Common myeloid progenitor, CD34-positive (primary cell): ENCODE measurements at regions not wholly inside any gene's neighbourhood (a gene's known extent, or its start where the extent isn't known, plus 50 kb on each side); places are given as distances from the start of the nearest gene placed in this dataset.
A peak's percentile ranks its signal among the peaks of the same experiment; 100 is the strongest.
"Not testable (repeated sequence)": the region's sequence is repeated elsewhere in the genome, so short reads cannot be mapped to it uniquely, and the experiment has no call there.

ENCODE experiments used
- CTCF ChIA-PET: fragments of 350-600 bp; sonication (Branson Sonifier 250); formaldehyde crosslinking; loops from one replicate; lab custom pipeline; 2021; ENCODE audit warnings: antibody characterized with exemption; lab: Charles Lee
- POLR2A ChIA-PET: fragments of 350-600 bp; sonication (Branson Sonifier 250); formaldehyde crosslinking; loops from one replicate; lab custom pipeline; 2021; ENCODE audit warnings: antibody characterized with exemption; lab: Charles Lee
- DNase-seq, 3 donors: peaks; one replicate each; pipeline versions ENCODE4 v3.0.0 to v3.0.0-alpha.2; 2013
- H3K27ac ChIP-seq, 2 experiments: 1 replicate in 1 of 2; 2 replicates in 1 of 2; pipeline ENCODE4 v1.7.0; 2013; ENCODE audit warnings: inconsistent platforms in 2 of 2, low read length in 2 of 2, mild to moderate bottlenecking in 2 of 2, low read depth in 1 of 2, moderate library complexity in 1 of 2; ENCODE audit not compliant: severe bottlenecking in 2 of 2, insufficient read depth in 1 of 2, poor library complexity in 1 of 2
- H3K27me3 ChIP-seq, 5 experiments: replicated peaks in 2 of 5; 1 replicate in 3 of 5; 2 replicates in 2 of 5; pipeline versions ENCODE4 v1.6.1 to v1.7.0; 2013; ENCODE audit warnings: low read length in 4 of 5, mild to moderate bottlenecking in 2 of 5, moderate library complexity in 2 of 5, inconsistent platforms in 1 of 5; ENCODE audit not compliant: insufficient read depth in 5 of 5, control insufficient read depth in 4 of 5
- H3K36me3 ChIP-seq, 4 experiments: 1 replicate in 2 of 4; 2 replicates in 2 of 4; pipeline versions ENCODE4 v1.6.1 to v1.7.0; 2013; ENCODE audit warnings: low read length in 3 of 4, control low read depth in 1 of 4, mild to moderate bottlenecking in 1 of 4; ENCODE audit not compliant: control insufficient read depth in 4 of 4, insufficient read depth in 4 of 4
- H3K4me1 ChIP-seq, 4 experiments: 1 replicate in 3 of 4; 2 replicates in 1 of 4; pipeline versions ENCODE4 v1.6.1 to v1.7.1; 2013; ENCODE audit warnings: low read length in 3 of 4, mild to moderate bottlenecking in 3 of 4, control low read depth in 1 of 4, inconsistent platforms in 1 of 4, moderate library complexity in 1 of 4; ENCODE audit not compliant: control insufficient read depth in 4 of 4, insufficient read depth in 4 of 4; ENCODE audit errors: control extremely low read depth in 1 of 4
- H3K4me3 ChIP-seq, 7 experiments: 1 replicate in 4 of 7; 2 replicates in 3 of 7; pipeline versions ENCODE4 v1.5.1 to v1.7.0; 2013; ENCODE audit warnings: mild to moderate bottlenecking in 7 of 7, low read length in 6 of 7, moderate library complexity in 6 of 7, inconsistent platforms in 2 of 7, low read depth in 2 of 7, control low read depth in 1 of 7; ENCODE audit not compliant: insufficient read depth in 4 of 7, control insufficient read depth in 1 of 7; ENCODE audit errors: extremely low read depth in 1 of 7
- H3K9me3 ChIP-seq, 5 experiments: 1 replicate in 4 of 5; 2 replicates in 1 of 5; pipeline versions ENCODE4 v1.6.1 to v1.7.1; 2013; ENCODE audit warnings: low read length in 4 of 5, mild to moderate bottlenecking in 2 of 5, inconsistent platforms in 1 of 5, low read depth in 1 of 5, moderate library complexity in 1 of 5; ENCODE audit not compliant: control insufficient read depth in 4 of 5, insufficient read depth in 2 of 5; ENCODE audit errors: control extremely low read depth in 1 of 5
- WGBS: methylation state at CpG from one replicate; pipeline ENCODE4 v1.1.5; 2013; ENCODE audit not compliant: insufficient coverage; 5-methylcytosine and 5-hydroxymethylcytosine counted together

- CTCF ChIA-PET: no interaction called here
- Histone ChIP-seq H3K27ac (no peak overlapping the region), H3K36me3 (no peaks in the 10 kb centered on the region), H3K4me1 (peaks cover 0 to 2% (median 2%) of the 10 kb centered on the region in 4 experiments), H3K27me3 (no peaks in the 10 kb centered on the region), H3K4me3 (no peak overlapping the region), H3K9me3 (peaks cover 0 to 3% (median 0%) of the 10 kb centered on the region in 5 experiments)
- POLR2A ChIA-PET: no interaction called here
- 29% methylated on average over 1 of the region's 3 CpGs for WGBS
- DNase-seq: no peak
Observed at GRCh38 chr12:89765959-89766824, 57.6 kb upstream of the ATP2B1 start.

GRCh38 chr12:89764164-89764563, 55.5 kb upstream of the ATP2B1 start:
- CTCF ChIA-PET, H3K4me3 ChIP-seq, H3K9me3 ChIP-seq, H3K36me3 ChIP-seq, H3K27me3 ChIP-seq, POLR2A ChIA-PET, H3K27ac ChIP-seq, DNase-seq: not testable (repeated sequence)
- WGBS: 100% methylated on average over 1 of the region's 4 CpGs
- peaks cover 0 to 15% (median 8%) of the 10 kb centered on the region in 4 experiments for H3K4me1 ChIP-seq

GRCh38 chr12:89762498-89763170, 54.0 kb upstream of the ATP2B1 start:
- Histone ChIP-seq H3K9me3 (peaks cover 0 to 3% (median 0%) of the 10 kb centered on the region in 5 experiments), H3K27ac (no peak overlapping the region), H3K36me3 (no peaks in the 10 kb centered on the region), H3K4me1 (peaks cover 0 to 18% (median 9%) of the 10 kb centered on the region in 4 experiments), H3K27me3 (no peaks in the 10 kb centered on the region), H3K4me3 (no peak overlapping the region)
- CTCF ChIA-PET: no interaction called here
- WGBS: 93% methylated on average over 2 of the region's 4 CpGs
- POLR2A ChIA-PET: no interaction called here
- no peak for DNase-seq

- CTCF ChIA-PET: no interaction called here
- H3K9me3 ChIP-seq: no peaks in the 10 kb centered on the region
- H3K27me3 ChIP-seq: no peaks in the 10 kb centered on the region
- H3K4me3 ChIP-seq: no peak overlapping the region
- POLR2A ChIA-PET: no interaction called here
- no CpG with 5 or more reads among the region's 2 CpGs for WGBS
- no peaks in the 10 kb centered on the region for H3K36me3 ChIP-seq
- DNase-seq: peak; percentile 61 to 89 (median 84)
- H3K27ac ChIP-seq: no peak overlapping the region
- H3K4me1 ChIP-seq: peaks cover 6 to 36% (median 25%) of the 10 kb centered on the region in 4 experiments
Observed at GRCh38 chr12:89760783-89761182, 52.1 kb upstream of the ATP2B1 start.
